Endothelial cell of umbilical vein (primary cell): ENCODE measurements at regions not wholly inside any gene's neighbourhood (a gene's known extent, or its start where the extent isn't known, plus 50 kb on each side); places are given as distances from the start of the nearest gene placed in this dataset. TPM values are rescaled to one million over a fixed set of nuclear protein-coding genes. Genes with fewer than 3 reads are reported as not detected.

Source experiments
- small RNA-seq: library from RNA; depleted of rRNA; stranded (forward); fragments of <200 nt; gene quantifications from one replicate; pipeline ENCODE3, GENCODE V24; 2012; ENCODE audit warnings: low replicate concordance, low read depth; ENCODE audit not compliant: insufficient read depth, insufficient read length

Small RNA genes lying in the stretch of these regions (small RNA-seq; reads per million reads assigned to genes)
- gene RNA5SP107: not detected
